ENCODE measurements at regions not wholly inside any gene's neighbourhood (a gene's known extent, or its start where the extent isn't known, plus 50 kb on each side); places are given as distances from the start of the nearest gene placed in this dataset.
"Not testable (repeated sequence)": the region's sequence is repeated elsewhere in the genome, so short reads cannot be mapped to it uniquely, and the experiment has no call there.

GRCh38 chr7:81887098-81888090 lies 117.5 kb upstream of the HGF start:
- DNase-seq: peak; percentile 72

DNA sequence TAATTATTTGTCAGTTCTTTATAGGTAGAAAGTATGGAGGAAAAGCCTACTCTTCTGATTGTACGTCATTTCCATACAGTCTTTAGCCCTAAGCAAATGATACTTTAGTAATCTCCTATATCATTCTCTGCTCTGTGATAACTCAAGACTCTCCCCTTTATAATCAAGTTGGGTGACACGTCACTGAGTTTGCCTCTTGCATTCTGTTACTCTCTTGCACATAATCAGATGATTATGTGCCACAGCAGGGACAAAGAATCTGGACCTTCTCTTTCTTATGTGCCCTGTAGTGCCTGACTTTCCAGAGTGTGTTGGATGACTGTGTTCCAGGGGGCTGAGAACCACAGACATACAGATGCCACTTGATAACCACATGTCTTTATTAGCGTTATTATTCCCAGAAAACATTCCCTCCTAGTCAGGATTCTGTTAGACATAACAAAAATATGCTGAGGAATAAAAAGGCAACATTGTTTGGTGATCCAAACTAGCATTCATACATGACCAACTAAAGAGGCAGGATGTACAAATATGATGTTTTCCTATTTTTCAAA lies 116.4 kb upstream of the HGF start:
- DNase-seq: no peak

- no peak for DNase-seq
Observed at GRCh38 chr7:81884817-81885216, 115.0 kb upstream of the HGF start.

GRCh38 chr7:81883801-81884393 lies 114.0 kb upstream of the HGF start:
- no peak for DNase-seq

- DNase-seq: no peak
Observed at GRCh38 chr7:81882086-81882485, 112.2 kb upstream of the HGF start.

DNA sequence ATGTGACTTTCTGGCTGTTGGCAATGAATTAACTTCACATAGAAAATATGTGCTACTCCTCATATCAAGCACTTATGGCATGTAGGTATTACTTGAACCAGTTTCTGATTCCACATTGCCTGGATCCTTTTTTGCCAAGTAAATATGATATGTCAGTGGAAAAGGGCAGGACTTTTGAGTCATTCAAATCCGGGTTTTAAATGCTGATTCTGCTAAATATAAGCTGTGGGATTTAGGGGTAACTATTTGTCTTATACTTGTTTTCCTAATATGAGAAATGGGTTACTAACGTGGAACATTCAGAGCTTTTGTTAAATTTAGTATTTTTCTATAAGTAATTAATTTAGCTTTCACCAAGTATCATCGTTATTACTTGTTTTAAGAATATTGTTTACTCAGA lies 108.0 kb upstream of the HGF start:
- DNase-seq: no peak

GRCh38 chr7:81873559-81873958 lies 103.7 kb upstream of the HGF start:
- no peak for DNase-seq

- DNase-seq: no peak
Observed at GRCh38 chr7:81871606-81872265, 101.9 kb upstream of the HGF start.

- DNase-seq: no peak
Observed at GRCh38 chr7:81870608-81871007, 100.8 kb upstream of the HGF start.

DNA sequence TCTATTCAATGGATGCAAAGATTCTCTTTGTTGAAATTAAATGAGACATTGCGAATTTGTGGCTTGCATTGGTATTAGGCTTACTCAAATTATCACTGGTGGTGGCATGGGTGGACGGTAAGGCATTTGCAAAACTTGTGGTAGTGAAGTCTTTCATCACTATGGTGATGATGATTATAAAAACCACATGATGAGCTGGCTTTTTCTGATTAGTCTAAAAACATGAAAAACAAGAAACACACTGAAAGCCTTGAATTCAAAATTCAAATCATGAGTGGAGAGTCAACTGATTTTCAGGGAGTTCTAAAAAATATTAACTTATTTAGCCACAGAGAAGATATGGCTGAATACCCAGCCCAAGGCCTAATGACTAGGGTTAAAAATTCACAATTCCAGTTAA lies 99.8 kb upstream of the HGF start:
- no peak for DNase-seq

- no peak for DNase-seq
Observed at GRCh38 chr7:81865754-81866153, 95.9 kb upstream of the HGF start.

GRCh38 chr7:81859433-81859832 lies 89.6 kb upstream of the HGF start:
- no peak for DNase-seq

DNA sequence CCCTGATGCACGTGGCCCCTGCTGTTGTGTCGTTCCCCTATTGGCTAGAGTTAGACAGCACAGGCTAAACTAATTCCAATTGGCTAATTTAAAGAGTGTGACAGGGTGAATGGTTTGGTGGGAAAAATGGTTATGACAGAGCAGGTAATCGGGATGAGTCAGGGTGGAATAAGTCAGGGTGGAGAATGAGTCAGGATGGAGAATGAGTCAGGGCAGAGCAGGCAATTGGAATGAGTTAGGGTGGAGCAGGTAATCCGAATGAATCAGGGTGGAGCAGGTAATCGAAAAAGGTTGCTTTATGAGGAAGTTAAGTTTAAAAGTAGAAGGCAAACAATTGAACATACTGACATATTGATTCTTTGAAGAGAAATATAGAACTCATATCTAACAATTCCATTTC lies 89.0 kb upstream of the HGF start:
- not testable (repeated sequence) for DNase-seq

DNA sequence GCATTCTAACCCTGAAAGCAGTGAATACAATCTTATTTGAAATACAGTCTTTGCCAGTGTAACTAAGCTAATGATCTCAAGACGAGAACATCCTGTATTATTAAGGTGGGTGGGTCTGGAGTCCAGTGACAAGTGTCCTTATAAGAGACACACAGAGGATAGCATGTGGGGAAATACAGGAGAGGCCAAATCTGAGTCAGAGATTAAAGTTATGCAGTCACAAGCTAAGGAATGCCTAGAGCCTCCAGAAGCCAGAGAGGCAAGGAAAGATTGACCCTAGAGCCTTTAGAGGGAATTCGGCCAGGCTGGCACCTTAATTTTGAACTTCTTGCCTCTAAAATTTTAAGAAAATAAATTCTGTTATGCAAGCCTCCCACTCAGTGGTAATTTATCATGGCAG lies 87.5 kb upstream of the HGF start:
- DNase-seq: no peak

DNA sequence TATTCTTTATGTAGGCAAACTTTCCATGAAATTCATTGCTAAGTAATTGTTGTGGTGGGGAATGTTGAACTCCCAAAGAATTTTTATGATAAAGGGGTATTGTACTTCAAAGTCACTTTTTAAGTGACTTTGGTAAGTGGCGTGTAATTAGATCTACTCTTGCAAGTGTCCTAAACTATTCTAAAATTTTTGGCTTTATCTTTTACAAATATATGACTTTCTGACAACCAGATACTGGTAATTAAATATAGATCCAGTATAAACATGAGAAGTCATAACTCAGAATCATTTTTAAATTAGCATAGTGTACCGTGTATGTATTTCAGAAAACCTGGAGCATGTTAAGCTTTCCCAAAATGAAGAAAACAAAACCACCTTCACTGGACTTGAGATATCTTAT lies 84.7 kb upstream of the HGF start:
- DNase-seq: no peak

DNA sequence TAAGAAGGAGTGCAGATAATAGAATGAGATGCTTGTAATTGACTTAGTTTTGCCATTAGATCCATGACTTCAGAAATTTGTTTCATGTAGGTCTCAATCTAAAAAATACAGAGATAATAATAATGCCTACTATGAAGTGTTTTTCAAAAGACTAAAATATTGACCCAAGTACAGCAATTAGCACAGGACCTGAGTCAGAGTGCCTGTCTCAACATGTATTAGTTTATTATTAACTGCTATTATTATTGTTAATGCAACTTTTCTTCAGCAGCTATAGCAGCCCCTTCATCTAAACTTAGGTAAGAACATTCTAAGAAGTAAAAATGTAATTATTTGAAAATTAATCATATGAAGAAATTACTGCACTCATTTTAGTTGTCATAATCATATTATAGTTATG lies 82.9 kb upstream of the HGF start:
- no peak for DNase-seq

DNA sequence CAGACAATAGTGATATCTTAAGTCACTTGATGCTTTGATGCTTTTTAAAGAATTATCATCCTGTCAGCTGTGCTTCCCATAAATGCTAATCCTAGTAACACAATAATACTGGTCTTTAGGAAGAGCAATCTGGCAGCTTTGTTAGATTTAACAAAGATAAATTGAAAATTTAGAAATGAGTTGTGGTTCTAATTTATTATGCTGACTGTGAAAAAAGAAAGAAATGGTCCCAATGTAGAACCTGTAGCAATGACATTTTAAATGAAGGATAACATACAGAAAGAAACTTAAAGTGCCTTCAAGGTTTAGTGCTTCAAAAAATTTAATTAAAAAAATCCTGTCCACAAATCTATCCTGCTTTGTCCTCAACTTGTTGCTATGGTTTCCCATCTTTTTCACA lies 81.6 kb upstream of the HGF start:
- DNase-seq: no peak

- DNase-seq: no peak
Observed at GRCh38 chr7:81846398-81846797, 76.6 kb upstream of the HGF start.

GRCh38 chr7:81845744-81846241 lies 75.9 kb upstream of the HGF start:
- DNase-seq: peak; percentile 47

DNA sequence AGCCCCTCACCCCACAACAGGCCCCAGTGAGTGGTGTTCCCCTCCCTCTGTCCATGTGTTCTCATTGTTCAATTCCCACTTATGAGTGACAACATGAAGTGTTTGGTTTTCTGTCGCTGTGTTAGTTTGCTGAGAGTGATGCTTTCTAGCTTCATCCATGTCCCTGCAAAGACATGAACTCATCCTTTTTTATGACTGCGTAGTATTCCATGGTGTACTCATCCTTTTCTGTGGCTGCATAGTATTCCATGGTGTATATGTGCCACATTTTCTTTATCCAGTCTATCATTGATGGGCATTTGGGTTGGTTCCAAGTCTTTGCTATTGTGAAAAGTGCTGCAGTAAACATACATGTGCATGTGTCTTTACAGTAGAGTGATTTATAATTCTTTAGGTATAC lies 73.8 kb upstream of the HGF start:
- not testable (repeated sequence) for DNase-seq

DNA sequence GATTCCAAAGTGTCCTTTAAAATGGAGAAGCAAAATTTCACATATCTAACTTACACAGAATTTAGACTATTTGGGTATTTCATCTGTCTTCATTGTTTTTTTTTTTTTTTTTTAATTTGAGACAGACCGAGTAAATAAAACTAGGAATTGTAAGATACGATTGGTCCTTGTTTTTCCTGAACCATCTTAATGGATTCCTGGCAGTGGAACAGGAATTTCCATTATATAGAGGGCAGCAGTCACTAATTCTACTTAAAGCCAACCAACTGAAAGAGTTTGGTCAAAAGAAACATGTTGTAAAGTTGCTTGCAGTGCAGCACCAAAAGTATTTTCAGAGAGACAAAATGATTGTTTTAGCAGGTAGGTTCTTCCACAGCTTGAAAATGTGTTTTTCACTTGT lies 72.5 kb upstream of the HGF start:
- no peak for DNase-seq

DNA sequence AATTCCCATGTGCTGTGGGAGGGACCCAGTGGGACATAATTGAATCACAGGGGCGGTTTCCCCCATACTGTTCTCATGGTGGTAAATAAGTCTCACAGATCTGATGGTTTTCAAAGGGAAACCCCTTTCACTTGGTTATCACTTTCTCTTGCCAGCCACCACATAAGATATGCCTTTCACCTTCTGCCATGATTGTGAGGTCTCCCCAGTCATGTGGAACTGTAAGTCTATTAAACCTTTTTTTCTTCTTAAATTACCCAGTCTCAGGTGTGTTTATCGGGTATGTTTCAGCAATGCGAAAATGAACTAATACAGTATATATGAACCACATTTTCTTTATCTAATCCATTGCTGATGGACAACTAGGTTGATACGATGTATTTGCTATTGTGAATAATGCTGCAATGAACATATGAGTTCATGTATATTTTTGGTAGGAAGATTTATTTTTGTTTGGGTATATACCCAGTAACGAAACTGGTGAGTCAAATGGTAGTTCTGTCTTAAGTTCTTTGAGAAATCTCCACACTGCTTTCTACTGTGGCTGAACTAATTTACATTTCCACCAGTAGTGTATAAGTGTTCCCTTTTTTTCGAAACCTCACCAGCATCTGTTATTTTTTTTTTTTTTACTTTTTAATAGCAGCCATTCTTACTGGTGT lies 70.0 kb upstream of the HGF start:
- no peak for DNase-seq

DNA sequence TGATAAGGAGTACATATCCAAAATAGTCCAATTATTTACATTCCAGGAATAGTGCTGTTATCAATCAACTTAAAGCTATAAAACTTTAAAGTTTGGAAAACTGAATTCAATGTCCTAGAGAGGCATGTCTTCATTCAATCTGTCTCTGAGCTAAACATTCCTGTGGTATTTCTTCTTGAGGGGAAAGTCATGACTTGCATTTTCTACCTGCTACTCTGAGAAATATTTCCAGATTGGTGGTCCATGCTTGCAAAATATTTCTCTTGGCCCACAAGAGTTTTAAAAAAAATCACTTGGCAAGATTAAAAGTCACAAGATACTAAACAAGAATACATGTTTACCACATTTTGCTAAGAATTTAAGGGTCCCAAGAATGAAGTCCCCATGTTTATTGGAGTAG lies 63.6 kb upstream of the HGF start:
- DNase-seq: no peak

All from NCI-H1092 (cell line).